GM23338 (cell line): ENCODE measurements at regions not wholly inside any gene's neighbourhood (a gene's known extent, or its start where the extent isn't known, plus 50 kb on each side); places are given as distances from the start of the nearest gene placed in this dataset.

Experiments used
- CREB1 ChIP-seq: fragments of 250-450 bp; sonication (Bioruptor Pico); IDR thresholded peaks from 2 replicates; pipeline ENCODE4 v1.5.0; 2020; ENCODE audit warnings: low read depth, mild to moderate bottlenecking, moderate library complexity
- CTCF ChIP-seq, 2 experiments: fragments of 200-600 bp in 1 of 2; sonication (generic) in 1 of 2; conservative IDR thresholded peaks; 2 replicates each; pipeline versions ENCODE4 v1.5.1 to v1.6.1; 2016 to 2017; ENCODE audit warnings: antibody characterized with exemption in 2 of 2, low read depth in 2 of 2, mild to moderate bottlenecking in 2 of 2, moderate library complexity in 1 of 2
- EZH2 ChIP-seq: fragments of 200-600 bp; sonication (generic); IDR thresholded peaks from one replicate; pipeline ENCODE4 v1.8.0; 2017; ENCODE audit warnings: antibody characterized with exemption, mild to moderate bottlenecking, low read depth; ENCODE audit not compliant: unreplicated experiment
- EZH2phosphoT487 ChIP-seq: fragments of 200-600 bp; sonication (generic); IDR thresholded peaks from one replicate; pipeline ENCODE4 v1.8.1; 2018; ENCODE audit warnings: antibody characterized with exemption; ENCODE audit not compliant: unreplicated experiment
- NANOG ChIP-seq: IDR thresholded peaks from 2 replicates; pipeline ENCODE4 v1.6.1; 2016; ENCODE audit warnings: antibody characterized with exemption, borderline replicate concordance
- POLR2AphosphoS5 ChIP-seq: IDR thresholded peaks from 2 replicates; pipeline ENCODE4 v1.6.1; 2016; ENCODE audit warnings: antibody characterized with exemption, low read depth
- STAT1 ChIP-seq: IDR thresholded peaks from one replicate; pipeline ENCODE4 v1.6.1; 2016; ENCODE audit warnings: antibody characterized with exemption; ENCODE audit not compliant: unreplicated experiment
- ZNF331 ChIP-seq: fragments of 250-450 bp; sonication (Bioruptor Pico); IDR thresholded peaks from 2 replicates; pipeline ENCODE4 v1.5.0; 2020; ENCODE audit warnings: low read depth, mild to moderate bottlenecking, moderate library complexity
- TF ChIP-seq, protein P1 (sequence below): IDR thresholded peaks from one replicate; pipeline ENCODE4 v1.6.1; 2018; ENCODE audit warnings: antibody characterized with exemption; ENCODE audit not compliant: unreplicated experiment

DNA sequence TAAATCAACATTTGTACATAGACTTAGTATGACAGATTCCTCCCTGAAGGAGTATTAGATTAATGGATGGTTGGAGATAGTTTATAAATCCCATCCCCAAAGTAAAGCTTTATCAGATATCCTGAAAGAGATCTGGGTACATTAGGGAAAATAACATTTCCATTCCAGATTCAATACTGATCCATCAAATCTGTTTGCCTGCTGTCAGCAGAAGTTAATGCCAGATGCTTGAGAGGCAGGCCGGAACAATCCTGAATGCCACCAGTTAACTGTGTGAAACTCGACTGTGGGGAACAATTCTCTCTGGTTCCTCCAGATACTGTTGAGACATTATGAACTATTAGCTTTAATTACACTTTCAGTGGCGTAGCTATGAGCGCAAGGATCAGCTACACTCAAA is 1166.8 kb downstream of the MAT2B start:
- TF ChIP-seq CTCF (conservative IDR thresholded peaks at IDR 0.05; ENCODE audit: low read depth in 2 of 2) (no peak), NANOG (no peak), EZH2 (no peak), CREB1 (CRISPR knock-in tag) (no peak), POLR2AphosphoS5 (no peak), EZH2phosphoT487 (no peak), STAT1 (no peak), ZNF331 (CRISPR knock-in tag) (no peak)
- TF ChIP-seq, protein P1, sequence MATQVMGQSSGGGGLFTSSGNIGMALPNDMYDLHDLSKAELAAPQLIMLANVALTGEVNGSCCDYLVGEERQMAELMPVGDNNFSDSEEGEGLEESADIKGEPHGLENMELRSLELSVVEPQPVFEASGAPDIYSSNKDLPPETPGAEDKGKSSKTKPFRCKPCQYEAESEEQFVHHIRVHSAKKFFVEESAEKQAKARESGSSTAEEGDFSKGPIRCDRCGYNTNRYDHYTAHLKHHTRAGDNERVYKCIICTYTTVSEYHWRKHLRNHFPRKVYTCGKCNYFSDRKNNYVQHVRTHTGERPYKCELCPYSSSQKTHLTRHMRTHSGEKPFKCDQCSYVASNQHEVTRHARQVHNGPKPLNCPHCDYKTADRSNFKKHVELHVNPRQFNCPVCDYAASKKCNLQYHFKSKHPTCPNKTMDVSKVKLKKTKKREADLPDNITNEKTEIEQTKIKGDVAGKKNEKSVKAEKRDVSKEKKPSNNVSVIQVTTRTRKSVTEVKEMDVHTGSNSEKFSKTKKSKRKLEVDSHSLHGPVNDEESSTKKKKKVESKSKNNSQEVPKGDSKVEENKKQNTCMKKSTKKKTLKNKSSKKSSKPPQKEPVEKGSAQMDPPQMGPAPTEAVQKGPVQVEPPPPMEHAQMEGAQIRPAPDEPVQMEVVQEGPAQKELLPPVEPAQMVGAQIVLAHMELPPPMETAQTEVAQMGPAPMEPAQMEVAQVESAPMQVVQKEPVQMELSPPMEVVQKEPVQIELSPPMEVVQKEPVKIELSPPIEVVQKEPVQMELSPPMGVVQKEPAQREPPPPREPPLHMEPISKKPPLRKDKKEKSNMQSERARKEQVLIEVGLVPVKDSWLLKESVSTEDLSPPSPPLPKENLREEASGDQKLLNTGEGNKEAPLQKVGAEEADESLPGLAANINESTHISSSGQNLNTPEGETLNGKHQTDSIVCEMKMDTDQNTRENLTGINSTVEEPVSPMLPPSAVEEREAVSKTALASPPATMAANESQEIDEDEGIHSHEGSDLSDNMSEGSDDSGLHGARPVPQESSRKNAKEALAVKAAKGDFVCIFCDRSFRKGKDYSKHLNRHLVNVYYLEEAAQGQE, result no peak
